HK-2 (cell line): ENCODE measurements at regions not wholly inside any gene's neighbourhood (a gene's known extent, or its start where the extent isn't known, plus 50 kb on each side); places are given as distances from the start of the nearest gene placed in this dataset.

Source experiments
- DNase-seq: peaks from one replicate; pipeline ENCODE4 v3.0.0-alpha.2; 2018; ENCODE audit not compliant: unreplicated experiment

- DNase-seq = no peak
Measured at GRCh38 chr2:79453918-79454317, 58.9 kb upstream of the CTNNA2 start.

- DNase-seq = no peak
Measured at GRCh38 chr2:79452651-79453050, 60.2 kb upstream of the CTNNA2 start.

- DNase-seq = no peak
Measured at GRCh38 chr2:79447463-79447862, 65.4 kb upstream of the CTNNA2 start.

- no peak for DNase-seq
Measured at GRCh38 chr2:79446313-79446712, 66.5 kb upstream of the CTNNA2 start.

GRCh38 chr2:79437433-79438267 lies 75.2 kb upstream of the CTNNA2 start:
- no peak for DNase-seq

GRCh38 chr2:79434362-79434761 lies 78.5 kb upstream of the CTNNA2 start:
- no peak for DNase-seq

GRCh38 chr2:79432731-79433146 lies 80.1 kb upstream of the CTNNA2 start:
- no peak for DNase-seq

GRCh38 chr2:79428745-79429144 lies 84.1 kb upstream of the CTNNA2 start:
- no peak for DNase-seq

- DNase-seq = no peak
Measured at GRCh38 chr2:79414690-79415089, 98.2 kb upstream of the CTNNA2 start.

GRCh38 chr2:79394485-79394859 lies 118.4 kb upstream of the CTNNA2 start:
- no peak for DNase-seq

- peak; percentile 8 for DNase-seq
Measured at GRCh38 chr2:79393806-79394484, 118.9 kb upstream of the CTNNA2 start.

GRCh38 chr2:79393107-79393685 lies 119.7 kb upstream of the CTNNA2 start:
- DNase-seq = no peak

- DNase-seq = no peak
Measured at GRCh38 chr2:79389481-79389880, 123.4 kb upstream of the CTNNA2 start.

GRCh38 chr2:79388024-79388423 lies 124.8 kb upstream of the CTNNA2 start:
- no peak for DNase-seq

- no peak for DNase-seq
Measured at GRCh38 chr2:79387431-79387830, 125.4 kb upstream of the CTNNA2 start.

GRCh38 chr2:79383681-79384080 lies 129.2 kb upstream of the CTNNA2 start:
- DNase-seq = no peak

- no peak for DNase-seq
Measured at GRCh38 chr2:79375817-79376216, 137.0 kb upstream of the CTNNA2 start.

- no peak for DNase-seq
Measured at GRCh38 chr2:79373358-79374130, 139.3 kb upstream of the CTNNA2 start.

- DNase-seq = no peak
Measured at GRCh38 chr2:79370976-79371538, 141.8 kb upstream of the CTNNA2 start.

GRCh38 chr2:79369127-79369526 lies 143.7 kb upstream of the CTNNA2 start:
- DNase-seq = no peak

GRCh38 chr2:79368116-79368630 lies 144.7 kb upstream of the CTNNA2 start:
- DNase-seq = no peak

- no peak for DNase-seq
Measured at GRCh38 chr2:79359419-79359818, 153.4 kb upstream of the CTNNA2 start.
